Spleen (tissue), 11 donors: ENCODE measurements at regions not wholly inside any gene's neighbourhood (a gene's known extent, or its start where the extent isn't known, plus 50 kb on each side); places are given as distances from the start of the nearest gene placed in this dataset.

Experiments
- DNase-seq: peaks from one replicate; pipeline ENCODE4 v3.0.0-alpha.2; 2020
- H3K27ac ChIP-seq, 8 donors: fragments of 200-600 bp; sonication (generic) in 7 of 8; 1 replicate in 4 of 8; 2 replicates in 4 of 8; pipeline versions ENCODE4 v1.5.0 to v1.8.0; 2016 to 2021; ENCODE audit warnings: inconsistent platforms in 4 of 8, mild to moderate bottlenecking in 4 of 8, moderate library complexity in 1 of 8
- H3K27me3 ChIP-seq, 7 donors: fragments of 200-600 bp; sonication (generic) in 6 of 7; replicated peaks in 1 of 7; 1 replicate in 4 of 7; 2 replicates in 3 of 7; pipeline versions ENCODE4 v1.5.0 to v1.8.0; 2016 to 2021; ENCODE audit warnings: inconsistent platforms in 3 of 7, mild to moderate bottlenecking in 1 of 7
- H3K36me3 ChIP-seq, 6 donors: fragments of 200-600 bp; sonication (generic) in 5 of 6; 1 replicate in 4 of 6; 2 replicates in 2 of 6; pipeline versions ENCODE4 v1.5.0 to v1.8.0; 2016 to 2021; ENCODE audit warnings: inconsistent platforms in 2 of 6
- H3K4me1 ChIP-seq, 6 donors: fragments of 200-600 bp; sonication (generic) in 5 of 6; 1 replicate in 3 of 6; 2 replicates in 3 of 6; pipeline versions ENCODE4 v1.5.0 to v1.8.0; 2016 to 2021; ENCODE audit warnings: inconsistent platforms in 3 of 6
- H3K4me3 ChIP-seq, 8 donors: fragments of 200-600 bp; sonication (generic) in 7 of 8; 1 replicate in 4 of 8; 2 replicates in 4 of 8; pipeline versions ENCODE4 v1.5.0 to v1.8.0; 2016 to 2021; ENCODE audit warnings: inconsistent platforms in 4 of 8, mild to moderate bottlenecking in 4 of 8, moderate library complexity in 2 of 8
- H3K9me3 ChIP-seq, 8 donors: fragments of 200-600 bp; sonication (generic) in 7 of 8; 1 replicate in 4 of 8; 2 replicates in 4 of 8; pipeline versions ENCODE4 v1.5.0 to v1.8.0; 2016 to 2021; ENCODE audit warnings: inconsistent platforms in 4 of 8
- POLR2A ChIP-seq, 3 donors: fragments of 450-650 bp; IDR thresholded peaks; one replicate each; pipeline ENCODE4 v1.5.1; 2017; ENCODE audit warnings: antibody characterized with exemption in 3 of 3, mild to moderate bottlenecking in 1 of 3
- POLR2AphosphoS5 ChIP-seq, 3 donors: sonication (generic); formaldehyde crosslinking; IDR thresholded peaks; one replicate each; pipeline ENCODE4 v1.5.1; 2017; ENCODE audit warnings: antibody characterized with exemption in 3 of 3
- WGBS, 5 donors: extraction: QIAGEN DNeasy Blood & Tissue Kit in 3 of 5; methylation state at CpG; one replicate each; pipeline versions ENCODE4 v1.1.5 to v1.1.7; 2013 to 2018; 5-methylcytosine and 5-hydroxymethylcytosine counted together
- intact Hi-C: fragments of 100-400 bp; cut with DNase I; formaldehyde crosslinking; loops from one replicate; pipeline ENCODE4 v1.15.0; 2023; ENCODE audit warnings: low total_unique reads
- TF ChIP-seq, protein P1 (sequence below), 11 experiments: fragments of 200-600 bp in 7 of 11; fragments of 450-650 bp in 4 of 11; sonication (generic) in 4 of 11; IDR thresholded peaks in 8 of 11; conservative IDR thresholded peaks in 3 of 11; 1 replicate in 7 of 11; 2 replicates in 4 of 11; pipeline versions ENCODE4 v1.4.0 to v1.8.0; 2016 to 2021; ENCODE audit warnings: antibody characterized with exemption in 11 of 11, inconsistent platforms in 4 of 11, mild to moderate bottlenecking in 1 of 11
- donor health status: healthy with polysubstance abuse.
- donor health status: DM: no; HTN: no; CAD: no; lungs with moderate emphysema.
- donor health status: DM: no; HTN: no; CAD: no.
- donor health status: Bipolar disorder and iron deficiency.
- donor health status: healthy.
- donor health status: DM: no; HTN: no; CAD: no.
- donor health status: DM: yes; HTN: yes; CAD: no.

GRCh38 chr5:42924226-42924625 is 112.5 kb upstream of the SELENOP start:
- TF ChIP-seq POLR2AphosphoS5 (IDR thresholded peaks at IDR 0.05) (no peak), POLR2A (IDR thresholded peaks at IDR 0.05) (no peak)
- TF ChIP-seq, protein P1, sequence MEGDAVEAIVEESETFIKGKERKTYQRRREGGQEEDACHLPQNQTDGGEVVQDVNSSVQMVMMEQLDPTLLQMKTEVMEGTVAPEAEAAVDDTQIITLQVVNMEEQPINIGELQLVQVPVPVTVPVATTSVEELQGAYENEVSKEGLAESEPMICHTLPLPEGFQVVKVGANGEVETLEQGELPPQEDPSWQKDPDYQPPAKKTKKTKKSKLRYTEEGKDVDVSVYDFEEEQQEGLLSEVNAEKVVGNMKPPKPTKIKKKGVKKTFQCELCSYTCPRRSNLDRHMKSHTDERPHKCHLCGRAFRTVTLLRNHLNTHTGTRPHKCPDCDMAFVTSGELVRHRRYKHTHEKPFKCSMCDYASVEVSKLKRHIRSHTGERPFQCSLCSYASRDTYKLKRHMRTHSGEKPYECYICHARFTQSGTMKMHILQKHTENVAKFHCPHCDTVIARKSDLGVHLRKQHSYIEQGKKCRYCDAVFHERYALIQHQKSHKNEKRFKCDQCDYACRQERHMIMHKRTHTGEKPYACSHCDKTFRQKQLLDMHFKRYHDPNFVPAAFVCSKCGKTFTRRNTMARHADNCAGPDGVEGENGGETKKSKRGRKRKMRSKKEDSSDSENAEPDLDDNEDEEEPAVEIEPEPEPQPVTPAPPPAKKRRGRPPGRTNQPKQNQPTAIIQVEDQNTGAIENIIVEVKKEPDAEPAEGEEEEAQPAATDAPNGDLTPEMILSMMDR (IDR thresholded peaks at IDR 0.05 in 8 of 11, conservative IDR thresholded peaks at IDR 0.05 in 3 of 11), result no peak
- no peaks in the 10 kb centered on the region for H3K36me3 ChIP-seq
- no peak overlapping the region for H3K27ac ChIP-seq
- peaks cover 0 to 11% (median 0%) of the 10 kb centered on the region in 7 donors for H3K27me3 ChIP-seq
- WGBS, 5 donors, result 84 to 96% (median 89%) methylated on average over 25 to 37 of the region's 37 CpGs
- peaks cover 0 to 4% (median 0%) of the 10 kb centered on the region in 8 donors for H3K9me3 ChIP-seq
- no peak overlapping the region for H3K4me3 ChIP-seq
- H3K4me1 ChIP-seq, result no peaks in the 10 kb centered on the region
- intact Hi-C loops, result no loop called here
- DNase-seq, result no peak

DNA sequence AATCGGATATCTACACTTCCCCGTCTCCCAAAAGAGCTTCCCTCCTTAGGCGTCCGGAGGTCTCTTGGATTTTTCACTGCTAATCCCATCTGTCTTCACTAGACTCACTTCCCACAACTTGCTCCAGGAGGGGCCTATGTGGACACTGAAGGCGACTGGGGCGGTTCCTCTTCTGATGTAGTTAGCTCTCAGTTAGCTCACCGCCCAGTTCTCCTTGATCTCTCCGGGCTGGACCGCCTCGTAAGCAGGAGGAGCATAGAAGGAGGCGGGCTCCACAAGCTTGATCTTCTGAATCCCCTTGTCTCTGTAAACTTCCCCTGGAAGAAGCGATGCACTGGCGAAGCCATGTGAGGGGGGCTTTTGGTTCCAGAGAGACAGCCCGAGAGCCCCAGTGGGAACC is 112.0 kb upstream of the SELENOP start:
- TF ChIP-seq POLR2AphosphoS5 (IDR thresholded peaks at IDR 0.05) (no peak), POLR2A (IDR thresholded peaks at IDR 0.05) (no peak)
- TF ChIP-seq, protein P1 (IDR thresholded peaks at IDR 0.05 in 8 of 11, conservative IDR thresholded peaks at IDR 0.05 in 3 of 11), result no peak
- intact Hi-C loops, result no loop called here
- no peak for DNase-seq
- H3K4me3 ChIP-seq, result no peak overlapping the region
- no peaks in the 10 kb centered on the region for H3K4me1 ChIP-seq
- no peaks in the 10 kb centered on the region for H3K36me3 ChIP-seq
- peaks cover 0 to 4% (median 0%) of the 10 kb centered on the region in 8 donors for H3K9me3 ChIP-seq
- 80 to 94% (median 90%) methylated on average over 14 of the region's 14 CpGs for WGBS, 5 donors
- no peak overlapping the region for H3K27ac ChIP-seq
- H3K27me3 ChIP-seq, result peaks cover 0 to 11% (median 0%) of the 10 kb centered on the region in 7 donors

DNA sequence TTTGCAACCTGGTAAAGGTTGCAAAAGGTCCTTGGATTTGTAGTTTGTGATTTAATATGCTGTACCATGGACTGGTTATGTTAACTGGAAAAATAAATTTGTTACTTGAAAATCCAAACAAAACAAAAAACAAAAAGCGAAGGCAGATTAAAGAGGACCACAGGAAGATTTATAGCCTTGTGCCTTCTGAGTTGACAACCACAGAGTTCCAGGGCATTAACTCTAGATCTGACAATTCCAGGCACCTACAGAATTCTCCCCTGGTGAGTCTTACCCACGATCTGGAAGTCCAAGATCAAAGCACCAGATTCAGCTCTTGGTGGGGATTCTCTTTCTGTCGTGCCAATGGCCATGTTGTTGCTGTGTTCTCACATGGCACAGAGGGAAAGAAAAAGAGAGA is 107.9 kb upstream of the SELENOP start:
- Histone ChIP-seq H3K9me3 (peaks cover 0 to 4% (median 0%) of the 10 kb centered on the region in 8 donors), H3K36me3 (no peaks in the 10 kb centered on the region), H3K4me1 (no peaks in the 10 kb centered on the region), H3K4me3 (no peak overlapping the region), H3K27ac (no peak overlapping the region), H3K27me3 (peaks cover 0 to 8% (median 0%) of the 10 kb centered on the region in 7 donors)
- no peak for DNase-seq
- no peak for TF ChIP-seq POLR2A (IDR thresholded peaks at IDR 0.05)
- no peak for TF ChIP-seq POLR2AphosphoS5 (IDR thresholded peaks at IDR 0.05)
- TF ChIP-seq, protein P1 (IDR thresholded peaks at IDR 0.05 in 8 of 11, conservative IDR thresholded peaks at IDR 0.05 in 3 of 11), result no peak
- WGBS, 5 donors, result 72 to 92% (median 81%) methylated on average over 3 of the region's 3 CpGs
- intact Hi-C loops, result loop anchor here (10.0 kb wide), 3 partner anchors 75 to 185 kb away; partner anchors contain the start of gene ANXA2R

DNA sequence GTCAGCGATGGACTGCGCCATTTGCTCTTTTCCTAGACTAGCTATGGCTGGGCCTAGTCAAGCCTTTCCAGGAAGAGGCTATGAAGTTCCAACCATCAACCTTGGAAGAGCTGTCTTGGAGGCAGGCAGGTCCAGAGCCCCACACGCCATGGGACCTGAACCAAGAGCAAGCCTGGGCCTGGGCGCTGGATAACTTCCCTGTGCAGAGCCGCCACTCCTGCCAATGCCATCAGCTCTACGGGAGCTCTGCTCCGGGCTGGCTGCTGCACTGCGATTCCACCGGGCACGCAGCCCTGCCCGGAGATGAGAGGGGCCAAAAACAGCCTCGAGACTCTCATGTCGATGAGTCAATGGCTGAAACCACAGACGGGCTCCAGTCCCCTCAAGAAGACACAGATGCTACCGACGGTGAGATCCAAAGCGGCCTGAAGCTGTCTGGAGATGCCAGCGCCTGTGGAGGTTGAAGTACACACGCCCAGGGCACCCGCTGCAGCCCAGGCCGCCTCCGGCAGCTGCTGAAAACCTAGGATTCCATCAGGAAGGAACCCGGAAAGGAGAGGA is 103.7 kb upstream of the SELENOP start:
- TF ChIP-seq POLR2A (IDR thresholded peaks at IDR 0.05), result no peak
- TF ChIP-seq POLR2AphosphoS5 (IDR thresholded peaks at IDR 0.05), result no peak
- TF ChIP-seq, protein P1 (IDR thresholded peaks at IDR 0.05 in 8 of 11, conservative IDR thresholded peaks at IDR 0.05 in 3 of 11), result no peak
- H3K27me3 ChIP-seq, result no peaks in the 10 kb centered on the region
- no peaks in the 10 kb centered on the region for H3K36me3 ChIP-seq
- peaks cover 0 to 7% (median 0%) of the 10 kb centered on the region in 6 donors for H3K4me1 ChIP-seq
- H3K27ac ChIP-seq, result no peak overlapping the region
- DNase-seq, result no peak
- H3K9me3 ChIP-seq, result no peaks in the 10 kb centered on the region
- WGBS, 5 donors, result 86 to 94% (median 89%) methylated on average over 10 to 23 of the region's 23 CpGs
- intact Hi-C loops, result loop anchor here (10.0 kb wide), 3 partner anchors 79 to 189 kb away; partner anchors contain the start of gene ANXA2R
- no peak overlapping the region for H3K4me3 ChIP-seq
